Myocyte (in vitro differentiated cells): ENCODE measurements at regions not wholly inside any gene's neighbourhood (a gene's known extent, or its start where the extent isn't known, plus 50 kb on each side); places are given as distances from the start of the nearest gene placed in this dataset.

Source experiments
- DNase-seq: peaks from one replicate; pipeline ENCODE4 v3.0.0-alpha.2; 2012; ENCODE audit warnings: low read depth

GRCh38 chr5:117102591-117102990 lies 528.0 kb upstream of the SEMA6A start:
- DNase-seq, result no peak

- no peak for DNase-seq
These were observed 525.6 kb upstream of the SEMA6A start for GRCh38 chr5:117100176-117100575.

GRCh38 chr5:117098094-117098493 lies 523.5 kb upstream of the SEMA6A start:
- DNase-seq, result no peak

- no peak for DNase-seq
These were observed 521.0 kb upstream of the SEMA6A start for GRCh38 chr5:117095346-117096332.

- no peak for DNase-seq
These were observed 519.6 kb upstream of the SEMA6A start for GRCh38 chr5:117094114-117094815.

- DNase-seq, result no peak
These were observed 519.0 kb upstream of the SEMA6A start for GRCh38 chr5:117093653-117094052.

- DNase-seq, result no peak
These were observed 514.4 kb upstream of the SEMA6A start for GRCh38 chr5:117089001-117089400.

- no peak for DNase-seq
These were observed 513.6 kb upstream of the SEMA6A start for GRCh38 chr5:117088176-117088575.

GRCh38 chr5:117084067-117084466 lies 509.4 kb upstream of the SEMA6A start:
- DNase-seq, result no peak

- no peak for DNase-seq
These were observed 508.4 kb upstream of the SEMA6A start for GRCh38 chr5:117082977-117083376.

GRCh38 chr5:117077142-117077541 lies 502.5 kb upstream of the SEMA6A start:
- DNase-seq, result no peak

GRCh38 chr5:117072439-117072838 lies 497.8 kb upstream of the SEMA6A start:
- no peak for DNase-seq

- DNase-seq, result no peak
These were observed 491.2 kb upstream of the SEMA6A start for GRCh38 chr5:117065800-117066199.

- DNase-seq, result no peak
These were observed 490.5 kb upstream of the SEMA6A start for GRCh38 chr5:117065161-117065560.

- DNase-seq, result no peak
These were observed 485.5 kb upstream of the SEMA6A start for GRCh38 chr5:117060099-117060498.

- DNase-seq, result no peak
These were observed 484.1 kb upstream of the SEMA6A start for GRCh38 chr5:117058740-117059139.

GRCh38 chr5:117055517-117055916 lies 480.9 kb upstream of the SEMA6A start:
- no peak for DNase-seq

- DNase-seq, result no peak
These were observed 480.3 kb upstream of the SEMA6A start for GRCh38 chr5:117054911-117055310.

GRCh38 chr5:117054141-117054540 lies 479.5 kb upstream of the SEMA6A start:
- DNase-seq, result no peak

- DNase-seq, result no peak
These were observed 467.4 kb upstream of the SEMA6A start for GRCh38 chr5:117041926-117042595.

GRCh38 chr5:117039035-117039434 lies 464.4 kb upstream of the SEMA6A start:
- DNase-seq, result no peak

- DNase-seq, result no peak
These were observed 452.8 kb upstream of the SEMA6A start for GRCh38 chr5:117027384-117027783.
